Loucy (cell line): ENCODE measurements at regions not wholly inside any gene's neighbourhood (a gene's known extent, or its start where the extent isn't known, plus 50 kb on each side); places are given as distances from the start of the nearest gene placed in this dataset.

Experiments used
- H2AFZ ChIP-seq: fragments of 200-600 bp; sonication (generic); 2 replicates; pipeline ENCODE4 v1.6.0; 2016; ENCODE audit warnings: antibody characterized with exemption, mild to moderate bottlenecking, low read length, moderate library complexity
- H3F3A ChIP-seq: fragments of 200-600 bp; 2 replicates; pipeline ENCODE4 v1.6.0; 2016; ENCODE audit warnings: antibody characterized with exemption, low read depth, mild to moderate bottlenecking
- H3K27me3 ChIP-seq: fragments of 200-600 bp; sonication (generic); 2 replicates; pipeline ENCODE4 v1.6.1; 2014; ENCODE audit warnings: low read length, mild to moderate bottlenecking; ENCODE audit not compliant: insufficient read depth, poor library complexity, severe bottlenecking
- H3K36me3 ChIP-seq: fragments of 200-600 bp; sonication (generic); 2 replicates; pipeline ENCODE4 v1.6.1; 2016; ENCODE audit warnings: low read length; ENCODE audit not compliant: insufficient read depth
- H3K4me1 ChIP-seq: fragments of 200-600 bp; sonication (generic); 2 replicates; pipeline ENCODE4 v1.5.1; 2014; ENCODE audit warnings: low read length, mild to moderate bottlenecking; ENCODE audit not compliant: insufficient read depth, poor library complexity, severe bottlenecking
- H3K4me2 ChIP-seq: fragments of 200-600 bp; sonication (generic); 2 replicates; pipeline ENCODE4 v1.6.0; 2014; ENCODE audit warnings: antibody characterized with exemption, low read length, low read depth, mild to moderate bottlenecking; ENCODE audit not compliant: poor library complexity, severe bottlenecking
- H3K4me3 ChIP-seq: fragments of 200-600 bp; sonication (generic); 2 replicates; pipeline ENCODE4 v1.5.1; 2014; ENCODE audit warnings: low read length, mild to moderate bottlenecking, mixed read lengths; ENCODE audit not compliant: poor library complexity, severe bottlenecking
- H3K79me2 ChIP-seq: fragments of 200-600 bp; sonication (generic); 2 replicates; pipeline ENCODE4 v1.6.1; 2014; ENCODE audit warnings: low read length; ENCODE audit not compliant: insufficient read depth
- H3K9ac ChIP-seq: fragments of 200-600 bp; sonication (generic); 2 replicates; pipeline ENCODE4 v1.6.0; 2014; ENCODE audit warnings: mild to moderate bottlenecking, low read depth, low read length, moderate library complexity; ENCODE audit not compliant: poor library complexity, severe bottlenecking
- H3K9me2 ChIP-seq: fragments of 200-600 bp; sonication (generic); replicated peaks from 2 replicates; pipeline ENCODE4 v1.6.1; 2016; ENCODE audit warnings: low read depth, low read length, mixed read lengths
- H3K9me3 ChIP-seq: fragments of 200-600 bp; sonication (generic); 2 replicates; pipeline ENCODE4 v1.6.1; 2014; ENCODE audit warnings: mild to moderate bottlenecking, antibody characterized with exemption, low read length, low read depth; ENCODE audit not compliant: insufficient read depth
- H4K20me1 ChIP-seq: fragments of 200-600 bp; sonication (generic); 2 replicates; pipeline ENCODE4 v1.6.0; 2014; ENCODE audit warnings: antibody characterized with exemption, low read length, mild to moderate bottlenecking; ENCODE audit not compliant: insufficient read depth, poor library complexity, severe bottlenecking
- EZH2phosphoT487 ChIP-seq: fragments of 200-600 bp; IDR thresholded peaks from 2 replicates; pipeline ENCODE4 v1.6.1; 2018; ENCODE audit warnings: antibody characterized with exemption, mild to moderate bottlenecking, moderate library complexity, borderline replicate concordance
- TF ChIP-seq, protein P1 (sequence below): fragments of 200-600 bp; sonication (generic); conservative IDR thresholded peaks from 2 replicates; pipeline ENCODE4 v1.5.1; 2014; ENCODE audit warnings: mild to moderate bottlenecking, antibody characterized with exemption, low read length

- H2AFZ ChIP-seq = no peak overlapping the region
- no peaks in the 10 kb centered on the region for H3K27me3 ChIP-seq
- no peaks in the 10 kb centered on the region for H4K20me1 ChIP-seq
- no peaks in the 10 kb centered on the region for H3K9me2 ChIP-seq
- no peaks in the 10 kb centered on the region for H3K9me3 ChIP-seq
- H3K36me3 ChIP-seq = no peaks in the 10 kb centered on the region
- H3K9ac ChIP-seq = no peak overlapping the region
- H3K4me3 ChIP-seq = no peak overlapping the region
- H3K4me1 ChIP-seq = peaks cover 36% of the 10 kb centered on the region
- 0 out of 2 replicates have a peak, but pooled peaks cover 4% of the 10 kb centered on the region for H3F3A ChIP-seq
- no peaks in the 10 kb centered on the region for H3K79me2 ChIP-seq
- no peak overlapping the region for H3K4me2 ChIP-seq
- TF ChIP-seq EZH2phosphoT487 = no peak
- TF ChIP-seq, protein P1, sequence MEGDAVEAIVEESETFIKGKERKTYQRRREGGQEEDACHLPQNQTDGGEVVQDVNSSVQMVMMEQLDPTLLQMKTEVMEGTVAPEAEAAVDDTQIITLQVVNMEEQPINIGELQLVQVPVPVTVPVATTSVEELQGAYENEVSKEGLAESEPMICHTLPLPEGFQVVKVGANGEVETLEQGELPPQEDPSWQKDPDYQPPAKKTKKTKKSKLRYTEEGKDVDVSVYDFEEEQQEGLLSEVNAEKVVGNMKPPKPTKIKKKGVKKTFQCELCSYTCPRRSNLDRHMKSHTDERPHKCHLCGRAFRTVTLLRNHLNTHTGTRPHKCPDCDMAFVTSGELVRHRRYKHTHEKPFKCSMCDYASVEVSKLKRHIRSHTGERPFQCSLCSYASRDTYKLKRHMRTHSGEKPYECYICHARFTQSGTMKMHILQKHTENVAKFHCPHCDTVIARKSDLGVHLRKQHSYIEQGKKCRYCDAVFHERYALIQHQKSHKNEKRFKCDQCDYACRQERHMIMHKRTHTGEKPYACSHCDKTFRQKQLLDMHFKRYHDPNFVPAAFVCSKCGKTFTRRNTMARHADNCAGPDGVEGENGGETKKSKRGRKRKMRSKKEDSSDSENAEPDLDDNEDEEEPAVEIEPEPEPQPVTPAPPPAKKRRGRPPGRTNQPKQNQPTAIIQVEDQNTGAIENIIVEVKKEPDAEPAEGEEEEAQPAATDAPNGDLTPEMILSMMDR = no peak
Observed at GRCh38 chr20:40939667-40940066, 89.0 kb upstream of the TOP1 start.

DNA sequence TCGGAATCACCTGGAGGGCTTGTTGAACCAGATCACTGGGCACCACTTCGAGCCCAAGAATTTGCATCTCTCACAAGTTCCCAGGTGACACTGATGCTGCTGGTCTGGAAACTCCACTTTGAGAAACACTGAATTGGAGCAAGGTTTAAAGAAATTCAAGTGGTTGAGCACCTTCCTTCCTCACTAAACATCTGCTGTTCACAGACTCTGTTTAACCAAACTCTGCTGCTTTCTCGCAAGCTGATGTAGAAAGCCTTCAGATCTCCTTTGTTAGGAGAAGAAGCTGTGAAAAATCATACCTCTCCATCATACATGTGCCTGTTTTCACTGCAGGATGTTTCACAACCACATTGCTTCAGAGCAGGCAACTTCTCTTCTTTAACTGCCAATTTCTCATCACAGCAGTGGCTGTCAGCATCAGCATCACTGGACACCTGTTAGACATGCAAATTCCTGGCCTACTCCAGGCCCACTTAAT lies 87.5 kb upstream of the TOP1 start:
- H3F3A ChIP-seq = 0 out of 2 replicates have a peak, but pooled peaks cover 4% of the 10 kb centered on the region
- no peak overlapping the region for H3K4me3 ChIP-seq
- H2AFZ ChIP-seq = peak overlapping the region; percentile 57
- no peaks in the 10 kb centered on the region for H4K20me1 ChIP-seq
- H3K4me1 ChIP-seq = peaks cover 50% of the 10 kb centered on the region
- no peak overlapping the region for H3K4me2 ChIP-seq
- no peaks in the 10 kb centered on the region for H3K79me2 ChIP-seq
- no peak overlapping the region for H3K9ac ChIP-seq
- H3K9me2 ChIP-seq = no peaks in the 10 kb centered on the region
- TF ChIP-seq EZH2phosphoT487 = no peak
- TF ChIP-seq, protein P1 = no peak
- H3K9me3 ChIP-seq = no peaks in the 10 kb centered on the region
- no peaks in the 10 kb centered on the region for H3K27me3 ChIP-seq
- no peaks in the 10 kb centered on the region for H3K36me3 ChIP-seq

GRCh38 chr20:40942006-40942405 lies 86.6 kb upstream of the TOP1 start:
- Histone ChIP-seq H2AFZ (no peak overlapping the region), H3K79me2 (no peaks in the 10 kb centered on the region), H3K4me3 (no peak overlapping the region), H3K4me1 (peaks cover 58% of the 10 kb centered on the region), H3K9me3 (no peaks in the 10 kb centered on the region), H3K4me2 (no peak overlapping the region), H3K27me3 (no peaks in the 10 kb centered on the region), H3K36me3 (no peaks in the 10 kb centered on the region), H3F3A (no peaks in the 10 kb centered on the region), H3K9me2 (no peaks in the 10 kb centered on the region), H3K9ac (no peak overlapping the region), H4K20me1 (no peaks in the 10 kb centered on the region)
- TF ChIP-seq, protein P1 = no peak
- TF ChIP-seq EZH2phosphoT487 = no peak
